Neural progenitor cell (in vitro differentiated cells): ENCODE measurements at regions not wholly inside any gene's neighbourhood (a gene's known extent, or its start where the extent isn't known, plus 50 kb on each side); places are given as distances from the start of the nearest gene placed in this dataset.

Experiments used
- EZH2 ChIP-seq: fragments of 200-600 bp; sonication (generic); IDR thresholded peaks from 2 replicates; pipeline ENCODE4 v1.6.1; 2017; ENCODE audit warnings: antibody characterized with exemption, mild to moderate bottlenecking, moderate library complexity
- EZH2phosphoT487 ChIP-seq: fragments of 200-600 bp; sonication (generic); IDR thresholded peaks from 2 replicates; pipeline ENCODE4 v1.6.1; 2017; ENCODE audit warnings: antibody characterized with exemption

DNA sequence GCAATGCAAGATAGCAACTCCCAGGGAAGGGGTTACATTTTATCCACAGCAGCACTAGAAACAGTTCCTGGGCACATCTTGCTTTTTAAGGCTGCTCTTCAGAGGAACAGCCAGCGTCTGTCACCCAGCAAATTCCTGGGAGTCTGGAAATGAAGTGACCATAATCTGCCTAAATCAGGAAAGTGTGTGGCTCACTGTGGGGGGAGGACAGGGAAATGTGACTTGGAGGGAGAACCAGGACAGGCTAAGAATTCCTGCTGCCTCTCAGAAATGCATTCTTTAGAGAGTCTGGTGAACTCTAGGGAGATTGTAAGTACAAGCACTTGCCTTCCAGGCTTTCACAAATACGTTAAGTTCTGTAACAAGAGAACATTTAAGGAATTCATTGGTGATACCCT is 364.3 kb upstream of the SPHKAP start:
- TF ChIP-seq EZH2phosphoT487: no peak
- no peak for TF ChIP-seq EZH2
